ENCODE measurements at regions not wholly inside any gene's neighbourhood (a gene's known extent, or its start where the extent isn't known, plus 50 kb on each side); places are given as distances from the start of the nearest gene placed in this dataset.

GRCh38 chr14:98924046-98924445 lies 348.0 kb downstream of the BCL11B start:
- TF ChIP-seq SUZ12 (IDR thresholded peaks at IDR 0.05; ENCODE audit: extremely low read depth, insufficient read depth, insufficient read length) (no peak), ZNF274 (IDR thresholded peaks at IDR 0.05; ENCODE audit: low read depth, low read length) (no peak), YY1 (IDR thresholded peaks at IDR 0.05; ENCODE audit: insufficient read depth, insufficient read length) (no peak)
